ENCODE measurements at regions not wholly inside any gene's neighbourhood (a gene's known extent, or its start where the extent isn't known, plus 50 kb on each side); places are given as distances from the start of the nearest gene placed in this dataset.

DNA sequence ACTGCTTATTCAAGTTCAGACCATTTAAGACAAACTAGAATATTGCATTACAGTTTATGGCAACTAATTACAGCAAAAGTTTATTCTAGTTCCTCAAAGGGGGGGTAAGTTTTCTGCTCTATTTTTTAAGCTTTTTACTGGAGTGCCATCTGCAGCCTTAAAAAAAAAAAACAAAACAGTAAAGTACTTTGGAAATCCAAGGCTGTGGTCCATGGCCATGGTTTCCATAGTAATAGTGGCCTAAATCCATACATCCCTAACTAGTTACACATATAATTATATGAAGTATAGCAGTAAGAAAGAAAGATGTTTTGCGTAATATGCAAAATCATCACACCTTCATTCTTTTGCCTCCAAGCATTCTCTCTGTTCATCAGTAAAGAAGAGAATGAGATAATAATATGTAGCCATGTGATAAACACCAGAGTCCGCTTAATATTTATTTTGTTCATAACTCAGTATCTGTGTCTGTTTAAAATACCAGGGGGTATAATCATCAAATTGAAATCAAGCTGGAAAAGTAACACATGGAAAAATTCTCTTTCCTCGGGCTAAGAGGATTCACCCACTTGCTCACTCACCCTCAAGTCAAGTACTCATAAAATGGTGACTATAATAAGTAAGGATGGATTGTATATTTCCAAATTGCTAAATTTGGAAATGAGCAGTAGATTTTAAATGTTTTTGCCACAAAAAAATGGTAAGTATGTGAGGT, 301.1 kb upstream of the RND3 start:
- DNase-seq = no peak

DNA sequence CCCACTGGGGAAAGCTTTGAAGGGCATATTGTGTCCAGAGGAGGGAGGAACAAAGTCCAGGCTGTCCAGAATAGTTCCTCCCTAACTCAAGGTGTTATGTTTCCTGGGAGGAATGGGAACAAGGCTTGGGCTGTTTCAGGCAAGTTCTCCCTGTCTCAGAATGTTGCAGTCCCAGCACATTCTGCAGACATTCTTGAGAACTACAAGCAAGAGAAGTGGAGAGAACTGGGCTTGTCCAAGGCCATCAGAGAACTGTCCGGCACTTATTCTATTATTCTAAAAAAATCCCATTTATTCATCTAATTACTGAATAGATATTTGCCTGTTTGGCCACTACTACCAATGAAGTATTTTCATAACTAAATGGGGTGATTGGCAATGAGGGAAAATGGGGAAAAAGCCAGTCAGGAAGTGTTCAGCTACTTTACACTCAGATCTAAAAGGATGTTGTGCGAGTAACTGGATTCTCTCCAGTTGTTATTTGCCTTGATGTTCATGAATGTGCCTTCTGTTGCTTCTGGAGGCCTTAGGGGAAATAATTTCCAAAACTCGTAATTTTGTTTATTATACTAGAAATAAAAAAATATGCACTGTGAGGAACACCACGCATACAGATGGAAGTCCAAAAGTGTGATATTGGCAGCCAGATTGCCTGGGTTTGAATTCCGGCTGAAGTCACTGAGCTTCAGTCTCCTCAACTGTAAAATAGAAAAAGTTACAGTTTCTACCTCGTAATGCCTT, 300.1 kb upstream of the RND3 start:
- DNase-seq = no peak

DNA sequence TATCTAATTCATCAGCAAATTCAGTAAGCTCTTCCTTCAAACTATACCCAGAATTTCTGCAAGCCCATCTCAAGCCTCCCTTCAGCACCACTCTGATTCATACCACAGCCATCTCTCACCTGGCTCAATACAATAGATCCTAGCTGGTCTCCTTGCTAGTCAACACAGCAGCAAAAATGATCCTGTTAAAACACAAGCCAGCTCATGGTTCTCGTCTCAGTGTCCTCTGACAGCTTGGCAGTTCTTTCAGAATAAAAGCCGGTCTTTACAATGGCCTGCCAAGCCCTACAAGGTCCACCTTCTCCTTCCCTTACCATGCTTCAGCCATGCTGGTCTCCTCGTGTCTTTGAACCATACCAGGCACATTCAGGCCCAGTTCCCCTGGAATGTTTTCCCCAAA, 296.9 kb upstream of the RND3 start:
- DNase-seq = no peak

DNA sequence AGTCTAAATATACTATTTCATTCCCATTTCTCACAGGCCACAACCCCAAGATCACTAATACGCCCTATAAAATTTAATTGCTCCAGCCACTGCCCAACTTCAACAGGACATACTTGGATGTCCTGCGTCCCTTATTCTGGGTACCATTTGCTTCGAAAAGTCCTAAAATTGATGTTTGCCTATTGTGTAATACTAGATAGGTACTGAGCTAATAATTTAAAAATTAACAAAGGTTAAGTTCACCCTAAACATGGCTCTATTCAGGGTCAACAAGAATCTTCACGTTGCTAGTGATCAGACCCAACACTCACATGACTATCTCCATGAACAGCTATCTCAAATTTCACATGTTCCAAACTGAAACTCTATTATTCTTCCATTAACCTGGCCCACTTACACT, 296.4 kb upstream of the RND3 start:
- no peak for DNase-seq

DNA sequence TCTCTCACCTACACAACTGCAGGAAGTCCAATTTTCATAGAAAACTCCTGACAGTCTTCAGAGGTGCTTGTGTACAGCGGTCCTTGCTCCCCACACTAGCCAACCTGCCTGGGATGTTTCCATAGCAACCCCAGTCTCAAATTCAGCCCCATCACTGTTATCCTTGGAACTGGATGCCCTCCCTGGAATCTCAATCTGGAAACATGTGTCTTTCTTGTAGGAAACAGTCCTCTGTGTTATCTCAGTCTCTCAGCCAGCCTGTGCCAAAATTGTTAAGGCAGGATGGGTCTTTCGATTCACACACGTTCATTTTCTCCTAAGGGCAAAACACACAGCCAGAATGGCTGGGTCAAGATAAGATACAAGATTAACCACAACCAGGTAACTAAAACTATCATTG, 295.5 kb upstream of the RND3 start:
- no peak for DNase-seq

DNA sequence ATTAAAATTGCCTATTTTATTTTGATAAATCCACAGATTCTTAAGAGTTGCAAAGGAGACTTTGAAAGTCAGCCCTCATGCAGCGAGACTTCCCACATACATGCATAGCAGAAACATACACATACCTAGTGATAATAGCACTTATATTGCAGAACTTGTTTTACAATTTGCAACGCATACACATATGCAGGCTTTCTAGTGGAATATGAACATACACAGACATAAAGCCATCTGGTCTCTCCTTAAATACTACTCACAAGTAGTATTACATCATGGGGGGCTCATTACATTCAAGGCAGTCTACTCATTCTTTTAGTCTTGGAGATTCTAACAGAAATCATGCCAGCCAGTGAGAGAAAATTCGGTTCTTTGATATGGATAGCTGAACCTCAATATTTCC, 295.1 kb upstream of the RND3 start:
- no peak for DNase-seq

DNA sequence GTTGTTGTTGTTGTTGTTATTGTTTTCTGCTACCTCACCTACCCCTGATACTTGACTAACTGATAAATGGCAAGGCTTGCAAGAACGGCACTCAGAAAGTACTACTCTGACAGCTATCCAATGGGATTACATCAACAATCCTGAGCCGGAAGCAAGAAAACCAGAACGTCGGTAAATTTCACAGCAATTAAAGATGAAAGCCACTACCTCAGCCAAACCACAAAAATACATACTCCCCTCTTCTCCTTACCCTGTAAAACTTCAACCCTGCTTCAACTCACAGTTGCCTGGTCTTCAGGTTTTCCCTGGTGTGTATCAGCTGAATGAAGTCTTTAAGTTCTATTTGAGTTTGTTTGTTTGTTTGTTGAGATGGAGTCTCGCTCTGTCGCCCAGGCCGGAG, 293.7 kb upstream of the RND3 start:
- no peak for DNase-seq

DNA sequence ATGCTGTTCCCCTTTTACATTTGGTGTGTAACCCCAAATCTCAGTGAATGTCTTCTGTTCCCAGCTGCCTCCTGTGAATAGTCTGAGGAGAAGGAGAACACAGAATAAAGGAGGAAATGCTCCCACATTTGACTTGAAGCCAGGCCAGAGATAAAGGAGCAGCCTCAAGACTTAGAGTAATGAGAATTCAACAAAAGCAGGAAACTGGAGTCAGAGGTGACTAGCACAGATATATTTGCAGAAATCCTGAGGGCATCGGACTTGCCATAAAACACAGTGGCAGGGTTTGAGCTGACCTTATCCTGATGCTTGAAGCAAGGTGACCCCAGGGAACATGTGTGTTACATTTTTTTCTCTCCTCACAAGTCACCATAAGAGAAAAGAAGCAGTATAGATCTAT, 291.4 kb upstream of the RND3 start:
- DNase-seq = no peak

DNA sequence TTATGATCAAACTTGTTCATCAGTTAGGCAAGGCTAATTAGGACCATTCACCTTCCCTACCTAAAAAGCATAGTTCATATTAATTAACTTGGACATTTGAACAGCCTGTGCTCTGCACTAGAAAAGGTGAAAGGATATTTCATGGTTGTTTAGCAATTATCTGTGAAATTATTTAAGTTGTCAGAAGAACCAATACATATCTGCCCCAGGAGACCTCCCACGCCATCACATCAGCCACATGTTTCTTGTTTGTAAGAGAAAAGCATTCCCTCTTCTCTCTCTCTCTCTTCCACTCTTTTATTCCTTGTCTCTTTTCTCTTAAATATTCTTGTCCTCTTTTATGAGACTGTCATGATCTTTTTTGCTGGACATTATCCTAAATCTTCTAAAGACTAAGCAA, 282.0 kb upstream of the RND3 start:
- DNase-seq = no peak

DNA sequence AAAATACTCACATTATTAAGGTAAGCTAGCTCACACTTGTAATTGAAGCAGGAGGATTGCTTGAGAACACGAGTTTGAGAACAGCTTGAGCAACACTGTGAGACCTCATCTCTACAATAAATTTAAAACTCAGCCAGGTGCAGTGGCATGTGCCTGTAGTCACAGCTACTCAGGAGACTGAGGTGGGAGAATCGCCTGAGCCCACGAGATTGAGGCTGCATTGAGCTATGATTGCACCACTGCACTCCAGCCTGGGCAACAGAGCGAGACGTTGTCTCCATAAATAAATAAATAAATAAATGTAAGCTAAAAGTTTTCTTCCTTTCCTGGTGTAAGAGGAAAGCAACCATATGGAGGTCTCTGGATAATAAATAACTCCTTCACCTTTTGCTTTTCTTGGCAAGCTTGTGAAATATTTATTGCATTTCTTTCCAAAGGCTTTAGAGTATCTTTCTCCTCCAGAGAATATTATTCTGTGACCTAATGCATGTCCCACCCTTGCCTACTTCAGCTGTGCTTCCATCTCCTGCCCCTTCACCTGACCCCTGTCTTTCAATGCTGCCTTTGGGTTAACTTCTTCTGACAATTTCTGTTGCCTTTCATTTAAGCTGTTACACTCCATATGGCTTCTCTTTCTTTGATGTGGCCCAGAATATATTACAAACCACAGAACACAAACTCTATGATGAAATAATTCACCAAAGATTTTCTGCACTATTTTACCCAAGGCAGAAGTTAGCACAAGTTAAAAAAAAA, 280.7 kb upstream of the RND3 start:
- no peak for DNase-seq

DNA sequence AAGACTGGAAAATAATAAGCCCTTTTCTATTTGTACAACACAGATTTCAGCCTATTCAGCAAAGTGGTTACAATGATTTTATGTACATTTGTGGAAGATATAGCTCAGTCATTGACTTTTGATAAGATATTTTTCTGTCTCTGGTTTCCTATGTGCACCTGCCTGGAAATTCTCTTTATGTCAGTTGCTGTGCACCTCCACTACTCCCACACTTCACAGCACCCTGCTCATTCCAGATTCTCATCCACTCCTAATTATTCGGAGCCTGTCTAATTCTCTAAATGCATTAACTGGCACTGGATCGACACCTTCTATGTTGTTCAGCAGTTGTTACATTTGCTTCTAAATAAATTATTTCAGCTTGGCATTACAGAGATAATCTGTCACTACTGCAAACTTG, 275.1 kb upstream of the RND3 start:
- DNase-seq = no peak

DNA sequence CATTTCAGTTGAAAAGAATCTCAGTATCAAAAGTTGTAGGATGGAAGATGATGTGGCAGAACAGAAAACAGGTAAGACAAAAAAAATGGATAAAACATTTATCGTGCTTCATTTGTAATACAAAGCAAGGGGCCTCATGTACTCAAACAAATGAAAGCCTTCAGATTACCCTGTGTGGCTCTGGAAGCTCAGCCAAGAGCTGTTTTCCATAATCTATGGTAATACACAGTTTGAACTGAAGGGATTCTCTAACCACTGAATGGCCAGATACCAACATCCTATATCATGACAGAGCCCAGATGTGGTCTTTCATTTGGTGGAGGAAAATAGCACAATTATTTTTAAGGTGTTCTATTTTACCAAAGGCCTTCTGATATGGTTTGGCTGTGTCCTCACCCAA, 272.1 kb upstream of the RND3 start:
- DNase-seq = no peak

DNA sequence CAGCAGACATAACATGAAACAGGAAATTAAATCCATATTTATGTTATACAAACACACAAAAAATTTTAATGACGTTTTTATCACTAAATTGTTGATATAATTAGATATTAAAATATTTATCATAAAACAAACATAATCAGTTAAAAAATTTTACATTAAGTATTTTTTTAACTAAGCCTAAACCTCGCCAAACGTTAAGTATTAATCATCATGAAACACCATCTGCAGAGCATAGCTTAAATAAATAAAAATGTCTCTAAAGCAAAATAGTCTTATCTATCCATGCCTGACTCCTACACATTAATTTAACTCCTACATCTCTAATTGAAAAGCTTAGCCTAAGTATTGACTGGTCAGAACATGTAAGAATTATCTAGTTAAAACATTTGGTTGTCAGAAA, 271.6 kb upstream of the RND3 start:
- no peak for DNase-seq

DNA sequence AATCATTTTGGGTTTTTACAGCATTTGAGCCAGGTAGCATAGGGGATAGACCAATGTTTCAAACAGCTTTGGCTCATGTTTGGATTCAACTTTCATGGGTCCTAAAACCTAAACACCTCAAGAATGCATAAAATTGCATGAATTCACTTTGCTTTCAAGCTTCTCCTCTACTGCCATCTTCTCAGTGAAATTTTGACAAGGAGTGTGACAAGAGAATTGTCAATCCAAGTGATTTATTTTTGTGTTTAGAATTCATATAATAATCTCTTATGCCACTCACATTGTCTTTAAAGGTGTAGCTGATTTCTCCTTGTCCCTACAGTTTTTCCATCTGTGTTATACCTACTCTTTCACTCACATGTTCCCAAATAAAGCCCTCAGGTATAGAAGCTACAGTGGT, 264.8 kb upstream of the RND3 start:
- no peak for DNase-seq

DNA sequence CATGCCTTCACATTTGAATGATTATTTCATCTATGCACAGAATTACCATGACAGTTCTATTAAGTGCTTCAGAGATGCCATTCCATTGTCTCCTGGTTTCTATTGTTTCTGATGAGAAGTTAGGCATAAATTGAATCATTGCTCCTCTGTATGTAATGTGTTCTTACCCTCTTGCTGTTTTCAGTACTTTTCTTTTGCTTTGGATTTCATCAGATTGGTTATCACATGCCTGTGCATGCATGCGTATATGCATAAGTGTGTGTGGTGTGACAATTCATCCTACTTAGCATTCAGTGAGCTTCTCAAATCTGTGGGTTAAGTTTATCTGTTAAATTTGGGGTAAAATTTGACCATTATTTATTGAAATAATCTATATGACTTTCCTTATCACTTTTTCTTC, 263.3 kb upstream of the RND3 start:
- no peak for DNase-seq

DNA sequence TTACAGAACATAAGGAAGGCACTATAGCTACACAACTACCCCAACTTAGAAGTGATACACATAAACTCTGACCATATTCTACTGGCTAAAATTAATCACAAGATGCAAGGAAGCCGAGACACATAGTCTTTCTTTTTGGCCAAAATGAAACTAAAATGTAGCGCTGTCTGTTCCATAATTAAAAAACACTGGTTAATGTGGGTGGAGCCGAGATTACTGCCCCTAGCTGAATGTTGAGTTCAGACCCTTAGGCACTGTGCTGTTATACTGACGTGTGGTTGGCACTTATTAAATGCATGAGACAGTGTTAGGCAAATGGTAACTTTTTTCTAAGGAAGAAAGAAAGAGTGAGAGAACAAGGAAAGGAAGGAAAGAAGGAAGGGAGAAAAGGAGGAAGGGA, 254.6 kb upstream of the RND3 start:
- DNase-seq = no peak

DNA sequence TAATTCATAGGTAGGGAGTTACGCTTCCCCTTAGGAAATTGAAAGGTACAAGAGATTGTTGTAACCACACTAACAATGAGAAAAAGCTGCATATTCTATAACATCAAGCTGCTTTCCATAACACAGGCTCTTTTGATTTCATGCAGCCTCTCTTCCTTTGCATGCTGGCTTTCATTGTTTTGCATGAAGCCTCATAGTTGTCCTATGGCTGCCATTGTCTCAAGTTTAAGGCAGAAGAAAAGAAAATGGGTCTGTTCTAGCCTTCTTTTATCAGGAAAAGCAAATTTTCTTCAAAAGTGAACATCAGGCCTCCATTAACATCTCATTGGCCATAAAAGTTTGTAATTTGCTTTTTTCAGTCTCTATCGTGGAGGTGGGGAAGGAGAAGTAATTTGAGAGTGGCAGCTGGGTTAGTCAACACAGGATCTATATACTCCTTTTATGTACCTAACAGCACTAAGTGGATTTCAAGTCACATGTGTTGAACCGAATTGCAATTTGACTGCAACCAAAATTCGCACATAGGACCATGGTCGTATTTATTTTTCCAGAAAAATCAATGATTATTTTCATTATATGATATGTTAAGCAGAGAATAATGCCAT, 248.5 kb upstream of the RND3 start:
- DNase-seq = no peak

DNA sequence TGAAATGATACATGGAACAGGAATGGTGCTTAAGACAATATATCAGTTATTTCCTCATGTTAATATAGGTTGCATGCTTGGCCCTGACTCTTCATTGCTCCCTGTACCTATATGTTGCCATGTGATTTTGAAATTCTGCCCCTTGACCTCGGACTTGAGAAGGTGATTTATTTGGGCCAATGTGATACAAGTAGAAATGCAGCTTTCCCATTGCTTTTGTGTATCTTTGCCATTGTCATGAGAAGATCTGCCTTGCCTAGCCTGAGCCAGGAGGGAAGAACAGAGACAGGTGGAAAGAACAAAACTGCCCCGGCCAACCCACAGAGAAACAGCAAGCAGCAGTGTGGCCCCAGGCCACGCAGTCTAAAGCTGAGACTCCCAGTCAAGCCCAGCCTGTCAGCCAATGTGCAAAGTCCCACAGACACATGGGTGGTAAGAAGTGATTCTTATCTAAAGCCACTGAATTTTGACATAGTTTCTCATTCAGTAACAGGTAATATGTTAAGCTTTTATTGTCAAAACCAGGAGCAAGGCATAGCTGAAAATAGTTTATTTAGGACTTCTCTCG, 245.7 kb upstream of the RND3 start:
- DNase-seq = no peak

DNA sequence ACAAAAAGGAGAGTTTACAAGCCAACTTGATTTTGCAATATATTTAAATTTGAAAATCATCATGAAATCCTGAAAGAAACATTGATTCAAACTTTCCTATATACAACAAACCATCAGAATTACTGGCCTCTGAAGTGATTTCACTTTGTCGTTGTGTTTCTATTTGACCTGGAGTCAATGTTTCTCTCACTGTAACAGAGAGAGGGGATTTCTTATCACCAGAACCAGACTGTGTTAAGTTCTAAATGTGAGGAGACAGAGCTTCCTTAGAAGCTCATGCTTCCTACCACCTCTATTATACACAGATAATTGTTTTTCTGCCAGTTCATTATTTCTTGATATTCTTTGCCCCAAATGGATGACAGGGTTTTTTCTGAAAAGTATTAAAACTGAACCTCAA, 245.0 kb upstream of the RND3 start:
- no peak for DNase-seq

DNA sequence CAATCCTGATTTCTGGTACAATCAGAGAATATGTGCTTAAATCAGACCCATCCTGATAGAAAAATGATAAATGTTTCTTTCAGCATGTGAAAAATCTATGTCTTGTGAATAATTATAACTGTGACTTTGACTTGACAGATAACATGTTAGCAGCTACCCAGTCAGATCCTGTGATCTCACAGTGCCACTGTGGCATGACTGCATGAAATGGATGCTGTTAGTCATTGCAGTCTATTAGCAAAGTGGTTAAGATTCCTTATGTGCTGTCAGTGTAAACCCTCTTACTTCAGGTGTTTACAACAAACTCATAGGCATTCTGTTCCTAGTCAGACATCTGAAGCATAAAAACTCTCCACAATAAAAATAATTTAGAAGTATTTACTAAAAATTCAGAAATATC, 244.6 kb upstream of the RND3 start:
- DNase-seq = no peak

DNA sequence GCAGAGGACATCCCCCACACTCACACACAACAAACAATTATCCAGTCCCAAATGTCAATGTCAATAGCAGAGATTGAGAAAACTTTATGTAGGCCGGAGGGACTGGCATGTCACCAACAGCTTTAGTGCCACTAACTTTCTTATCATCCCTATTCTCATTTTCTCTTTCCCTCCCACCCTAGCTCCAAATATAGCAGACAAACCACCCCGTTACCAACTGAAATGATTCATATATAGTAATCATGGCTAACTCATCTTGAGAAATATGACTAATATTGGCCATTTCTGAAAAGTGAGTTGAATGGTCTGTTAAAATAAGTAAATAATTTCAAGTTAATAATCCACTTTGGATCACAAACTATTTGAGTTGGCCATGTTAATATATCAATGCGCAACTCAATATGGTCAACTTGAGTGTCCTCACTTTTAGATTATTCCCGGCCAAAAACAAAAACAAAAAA, 242.1 kb upstream of the RND3 start:
- no peak for DNase-seq

DNA sequence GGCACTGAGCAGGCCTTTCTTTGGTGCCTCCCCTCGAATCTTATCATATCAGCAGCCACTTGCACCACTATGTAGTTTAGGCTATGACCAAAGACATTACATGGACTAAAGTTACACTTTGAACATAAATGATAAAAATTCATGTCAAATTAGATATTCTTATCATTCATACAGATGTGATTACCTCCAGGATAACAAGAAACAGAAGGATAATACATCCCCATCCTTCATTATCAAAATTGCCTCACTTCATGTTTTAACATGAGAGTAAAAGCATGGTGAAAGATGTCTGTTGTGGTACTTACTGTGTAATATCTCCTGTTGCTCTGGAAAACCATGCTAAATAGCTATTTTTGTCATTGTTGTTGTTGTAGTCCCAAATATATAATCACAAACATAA, 230.8 kb upstream of the RND3 start:
- no peak for DNase-seq

Data from amygdala (tissue), 56 donors.